Posterior cingulate gyrus (tissue), 11 donors: ENCODE measurements at regions not wholly inside any gene's neighbourhood (a gene's known extent, or its start where the extent isn't known, plus 50 kb on each side); places are given as distances from the start of the nearest gene placed in this dataset.
"Not testable (repeated sequence)": the region's sequence is repeated elsewhere in the genome, so short reads cannot be mapped to it uniquely, and the experiment has no call there.

Experiments
- DNase-seq, 10 donors: peaks; one replicate each; pipeline versions ENCODE4 v3.0.0 to v3.0.0-alpha.2; 2020 to 2021; ENCODE audit warnings: mixed read lengths in 3 of 10
- intact Hi-C: fragments of 100-400 bp; cut with DNase I; formaldehyde crosslinking; loops from one replicate; pipeline ENCODE4 v1.15.1; 2023

GRCh38 chr12:44457465-44457864, 418.6 kb downstream of the NELL2 start:
- intact Hi-C loops = no loop called here
- DNase-seq = peak in 1 of 10 donors; percentile 53

- DNase-seq = not testable (repeated sequence)
These were observed 421.2 kb downstream of the NELL2 start for GRCh38 chr12:44454959-44455358.

GRCh38 chr12:44446181-44446580, 429.9 kb downstream of the NELL2 start:
- intact Hi-C loops = no loop called here
- no peak for DNase-seq

More at GRCh38 chr12:44454959-44455358, 421.2 kb downstream of the NELL2 start:
- intact Hi-C loops = not testable (repeated sequence)

- intact Hi-C loops = no loop called here
- no peak for DNase-seq
These were observed 435.0 kb downstream of the NELL2 start for GRCh38 chr12:44441155-44441554.
